Activated CD4-positive, alpha-beta T cell treated with anti-CD3 and anti-CD28 coated beads for 4 hours (primary cell): ENCODE measurements at regions not wholly inside any gene's neighbourhood (a gene's known extent, or its start where the extent isn't known, plus 50 kb on each side); places are given as distances from the start of the nearest gene placed in this dataset.

Experiments
- DNase-seq, 2 donors: peaks; one replicate each; pipeline ENCODE4 v3.0.0-alpha.2; 2020

DNA sequence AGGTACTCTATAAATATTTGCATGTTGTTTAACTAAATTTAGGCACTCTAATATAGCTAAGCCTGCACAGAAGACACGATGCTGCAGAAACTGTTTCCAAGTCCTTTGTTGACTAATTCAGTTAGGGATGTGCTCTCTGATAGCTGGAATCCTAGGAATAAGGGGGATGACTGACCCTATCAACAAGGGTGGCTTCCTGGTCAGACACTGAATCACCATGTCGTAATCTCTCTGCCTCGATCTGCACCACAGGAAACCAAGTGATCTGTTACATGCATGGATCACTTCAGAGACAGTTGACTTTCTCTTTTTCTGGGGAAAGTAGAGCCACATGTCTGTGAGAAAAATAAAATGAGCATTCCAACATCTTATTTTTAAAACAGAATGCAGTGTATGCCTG is 169.1 kb downstream of the GUCY2F start:
- DNase-seq, result no peak

GRCh38 chrX:109310031-109310430 is 171.9 kb downstream of the GUCY2F start:
- no peak for DNase-seq

- DNase-seq, result no peak
Observed at GRCh38 chrX:109301177-109301576, 180.7 kb downstream of the GUCY2F start.

GRCh38 chrX:109300415-109300814 is 181.5 kb downstream of the GUCY2F start:
- no peak for DNase-seq

DNA sequence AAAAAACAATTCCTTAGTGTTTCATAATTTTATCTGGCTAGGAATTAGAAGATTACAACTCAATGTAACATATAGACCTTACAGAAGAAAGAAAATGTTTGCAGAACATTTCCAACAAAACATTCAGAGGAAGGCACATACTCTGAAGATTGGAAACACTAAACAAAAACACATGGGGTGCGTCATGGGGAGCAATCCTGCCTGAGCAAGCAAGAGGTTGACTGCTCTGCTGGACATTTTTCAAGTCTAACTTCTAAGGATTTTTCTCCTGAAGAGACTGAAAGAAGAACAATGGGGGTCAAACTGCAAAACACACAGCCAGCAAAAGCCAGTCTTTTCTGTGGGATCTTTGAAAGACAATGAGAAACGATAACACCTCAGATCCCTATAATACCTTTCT is 182.8 kb downstream of the GUCY2F start:
- DNase-seq, result no peak

DNA sequence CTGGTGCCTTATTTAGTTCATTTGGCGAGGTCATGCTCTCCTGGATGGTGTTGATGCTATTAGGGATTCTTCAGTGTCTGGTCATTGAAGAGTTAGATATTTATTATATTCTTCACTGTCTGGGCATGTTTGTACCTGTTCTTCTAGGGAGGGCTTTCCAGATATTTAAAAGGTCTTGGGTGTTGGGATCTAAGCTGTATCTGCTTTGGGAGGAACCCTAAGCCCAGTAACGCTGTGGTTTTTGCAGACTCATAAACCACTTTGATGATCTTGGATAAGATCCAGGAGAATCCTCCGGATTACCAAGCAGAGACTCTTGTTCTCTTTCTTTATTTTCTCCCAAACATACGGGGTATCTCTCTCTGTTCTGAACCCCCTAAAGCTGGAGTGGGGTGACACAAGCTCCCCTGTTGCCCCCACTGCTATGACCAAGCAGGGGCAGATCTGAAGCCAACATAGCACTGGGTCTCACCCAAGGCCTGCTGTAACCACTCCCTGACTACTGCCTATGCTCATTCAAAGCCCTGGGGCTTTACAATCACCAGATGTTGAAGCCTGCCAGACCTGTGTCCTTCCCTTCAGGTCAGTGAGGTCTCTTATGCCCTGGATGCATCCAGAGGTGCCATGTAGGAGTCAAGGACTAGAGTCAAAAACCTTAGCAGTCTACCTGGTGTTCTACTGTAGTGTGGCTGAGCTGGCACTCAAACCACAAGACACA is 187.6 kb downstream of the GUCY2F start:
- DNase-seq, result no peak

DNA sequence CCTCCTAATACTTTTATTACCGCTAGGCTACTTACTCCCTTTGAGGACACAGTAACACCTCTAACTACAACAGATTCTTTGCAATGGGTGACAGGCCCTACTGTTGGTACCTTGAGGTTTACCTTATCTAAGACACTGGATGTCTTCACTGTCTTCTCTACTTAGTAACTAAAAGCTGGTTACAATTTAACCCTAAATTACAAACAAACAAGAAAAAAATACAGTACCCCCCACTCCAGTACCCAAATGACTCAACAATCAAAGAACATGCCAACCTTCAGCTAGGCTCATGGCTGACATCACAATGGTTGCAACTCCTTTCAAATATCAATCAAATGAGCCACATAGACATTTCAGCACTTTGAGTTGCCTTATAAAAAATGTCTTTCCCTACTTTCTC is 198.0 kb downstream of the GUCY2F start:
- no peak for DNase-seq

- DNase-seq, result no peak
Observed at GRCh38 chrX:109281483-109282275, 200.2 kb downstream of the GUCY2F start.

DNA sequence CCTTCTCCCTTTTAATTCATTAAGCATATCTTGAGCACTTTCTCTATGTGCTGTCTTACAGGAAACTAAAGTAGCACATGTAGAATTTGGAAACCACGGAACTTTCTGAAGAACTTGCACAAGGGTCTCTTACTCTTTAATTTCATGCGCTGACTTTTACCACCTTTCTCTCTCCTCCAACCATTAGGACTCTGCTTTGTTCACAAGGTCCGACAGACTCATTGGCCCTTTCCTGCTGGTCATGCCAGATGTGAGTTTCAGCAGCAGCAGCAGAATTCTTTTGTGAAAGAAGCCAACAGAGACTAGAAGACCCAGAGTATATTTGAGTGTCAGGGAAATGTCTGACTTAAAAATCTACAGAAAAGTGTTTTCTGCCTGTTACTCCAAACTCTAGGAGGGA is 207.1 kb downstream of the GUCY2F start:
- DNase-seq, result no peak

DNA sequence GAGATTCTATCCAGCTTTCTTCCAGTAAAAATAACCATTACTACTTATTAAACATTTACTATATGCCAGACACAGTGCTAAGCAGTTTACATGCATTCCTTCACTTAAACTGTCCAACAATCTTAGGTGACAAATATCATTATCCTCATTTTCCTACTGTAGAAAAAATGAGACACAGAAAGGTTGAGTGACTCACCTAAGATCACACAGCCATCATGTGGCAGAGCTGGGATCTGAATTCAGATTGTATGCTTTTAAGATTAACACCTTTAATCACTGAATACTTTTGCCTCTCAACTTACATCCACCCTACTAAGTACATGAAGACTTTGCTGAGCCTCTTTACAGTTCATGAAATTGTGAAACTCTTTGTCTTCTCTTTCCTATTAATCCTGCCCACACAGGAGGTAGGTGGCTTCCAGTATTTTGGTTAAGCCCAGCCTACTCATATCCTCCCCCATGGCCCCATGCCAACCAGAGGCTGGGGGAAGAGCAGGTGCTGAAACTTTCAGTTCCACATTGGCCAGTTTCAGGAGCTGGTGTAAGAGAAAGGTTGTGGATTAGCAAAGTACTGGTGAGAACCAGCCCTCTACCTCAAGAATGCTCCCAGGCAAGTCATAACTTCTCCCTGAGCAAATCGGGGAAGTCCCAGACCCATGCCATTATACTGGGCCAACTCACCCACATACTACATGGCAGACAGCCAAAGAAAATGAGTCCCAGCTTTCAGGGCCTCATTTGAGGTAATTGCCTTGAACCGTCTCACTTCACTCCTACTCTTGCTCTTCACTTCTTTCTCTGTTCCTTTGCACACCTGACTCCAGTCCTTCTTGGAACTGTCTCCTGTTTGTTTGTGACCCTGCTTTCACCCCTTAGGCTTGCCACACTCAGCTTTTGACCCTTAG is 211.1 kb downstream of the GUCY2F start:
- DNase-seq, result no peak

GRCh38 chrX:109268340-109268739 is 213.5 kb downstream of the GUCY2F start:
- DNase-seq, result no peak

DNA sequence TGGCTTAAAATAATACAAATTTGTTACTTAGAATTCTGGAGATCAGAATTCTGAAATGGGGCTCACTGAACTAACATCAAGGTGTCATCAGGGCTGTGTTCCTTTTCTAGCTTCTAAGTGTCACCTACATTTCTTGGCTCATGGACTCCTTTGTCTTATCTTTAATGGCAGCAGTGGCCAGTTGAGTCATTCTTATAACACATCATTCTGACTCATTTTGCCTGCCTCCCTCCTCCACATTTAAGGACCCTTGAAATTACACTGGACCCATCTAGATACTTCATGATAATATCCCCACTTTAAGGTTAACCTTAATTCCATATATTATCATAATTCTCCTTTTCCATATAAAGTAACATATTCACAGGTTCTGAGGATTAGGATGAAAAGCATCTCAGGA is 215.9 kb downstream of the GUCY2F start:
- no peak for DNase-seq

DNA sequence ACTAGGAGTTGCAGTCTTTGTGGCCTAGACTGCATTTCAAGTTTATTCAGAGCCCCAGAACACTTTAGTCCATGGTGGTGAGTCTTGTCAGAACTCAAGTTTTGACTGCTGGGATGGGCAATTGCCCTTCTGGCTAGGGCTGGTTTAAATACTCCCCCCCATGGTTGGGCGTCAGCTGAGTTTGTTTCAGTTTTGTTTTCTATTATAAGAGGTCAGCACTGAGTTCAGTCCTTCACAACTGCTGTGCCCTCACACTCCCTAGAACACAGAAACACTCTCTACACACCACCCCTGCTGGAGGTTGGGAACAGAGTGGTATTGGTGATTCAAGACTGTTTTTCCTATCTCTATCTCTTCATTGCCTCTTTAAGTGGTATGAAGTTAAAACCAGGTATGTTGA is 217.0 kb downstream of the GUCY2F start:
- DNase-seq, result no peak

GRCh38 chrX:109261279-109261678 is 220.6 kb downstream of the GUCY2F start:
- DNase-seq, result no peak

- no peak for DNase-seq
Observed at GRCh38 chrX:109252789-109253188, 229.1 kb downstream of the GUCY2F start.

DNA sequence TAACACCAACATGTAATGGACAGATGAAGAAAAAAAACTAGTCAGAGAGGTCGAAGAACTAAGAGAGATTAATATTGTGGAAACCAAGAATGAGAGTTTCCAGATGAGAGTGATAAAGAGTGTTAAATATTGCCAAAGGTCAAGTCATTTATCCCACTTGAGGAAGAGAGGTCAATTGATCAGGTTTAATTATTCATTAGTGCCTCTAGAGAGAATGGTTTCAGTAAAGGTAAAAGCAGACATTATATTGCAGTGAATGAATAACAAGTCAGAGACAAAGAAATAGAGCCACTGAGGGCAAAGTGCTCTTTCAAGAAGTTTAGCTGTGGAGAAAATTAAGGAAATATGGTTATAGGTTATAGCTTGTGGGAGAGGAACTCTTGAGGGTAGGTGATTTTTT is 263.1 kb downstream of the GUCY2F start:
- DNase-seq, result no peak

GRCh38 chrX:109199726-109200125 is 282.2 kb downstream of the GUCY2F start:
- no peak for DNase-seq

DNA sequence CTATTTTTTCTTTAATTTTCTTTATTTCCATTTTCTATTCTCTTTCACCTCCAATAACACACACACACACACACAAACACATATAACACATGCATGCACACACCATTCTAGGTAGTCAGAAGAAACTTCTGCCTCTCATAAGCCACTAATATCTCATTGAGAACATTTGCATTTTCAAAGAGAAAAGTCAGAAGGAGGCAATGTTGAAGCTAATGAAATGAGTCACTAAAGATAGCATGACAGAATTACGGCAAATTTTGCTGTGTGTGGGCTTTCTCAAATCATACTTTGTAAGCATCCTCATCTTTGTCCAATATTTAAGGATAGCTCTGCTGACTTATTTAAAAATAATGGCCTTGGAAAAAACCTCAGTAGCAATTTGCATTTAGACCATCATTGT is 291.3 kb downstream of the GUCY2F start:
- DNase-seq, result no peak

DNA sequence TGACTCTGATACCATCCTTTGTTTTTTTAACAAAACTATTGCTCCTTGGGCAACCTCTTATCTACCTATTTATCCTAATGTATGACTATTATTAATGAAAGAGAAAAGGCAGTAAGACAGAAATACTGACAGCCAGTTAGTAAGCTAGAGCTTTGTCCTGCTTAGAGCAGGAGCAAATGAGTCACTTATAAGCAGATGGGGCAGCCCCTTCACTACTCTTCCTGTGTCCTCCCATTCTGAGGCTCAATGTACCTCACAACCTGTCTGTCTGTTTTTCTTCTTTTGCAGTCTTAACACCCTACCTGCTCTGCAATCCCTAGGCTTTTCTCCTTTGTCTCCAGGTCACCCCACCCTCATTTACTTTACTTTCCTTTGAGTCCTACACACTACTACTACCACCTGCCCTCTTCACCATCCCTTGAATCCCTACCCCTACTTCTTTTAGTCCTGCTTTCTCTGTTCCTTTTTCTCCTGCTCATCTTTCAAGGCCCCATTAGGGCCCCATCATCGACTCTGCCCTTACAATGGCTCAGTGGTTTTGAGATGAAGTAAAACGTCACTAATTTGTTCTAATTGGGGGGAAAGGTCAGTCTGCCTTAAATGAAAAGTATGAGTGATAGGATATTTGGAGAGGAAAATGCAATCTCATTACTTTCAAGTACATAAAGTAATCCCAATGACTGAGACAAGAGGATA is 294.3 kb downstream of the GUCY2F start:
- no peak for DNase-seq

DNA sequence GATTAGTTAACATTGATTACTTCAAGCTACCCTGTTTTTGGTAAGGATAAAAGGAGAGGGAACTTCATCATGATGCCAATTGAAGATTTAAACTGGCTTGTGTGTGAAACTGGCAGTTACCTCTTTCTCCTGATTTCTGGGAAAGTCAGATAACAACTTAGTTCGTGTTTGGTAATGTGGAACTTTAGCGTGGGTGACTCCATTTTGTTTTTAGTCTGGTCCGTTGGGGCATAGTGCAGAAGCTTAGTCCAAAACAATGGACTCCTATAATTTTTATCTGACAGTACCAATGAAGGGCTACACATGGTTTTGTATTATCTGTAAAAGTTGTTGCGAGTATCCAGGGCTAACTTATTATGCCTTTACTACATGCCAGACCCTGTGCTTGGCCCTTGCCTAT is 294.9 kb downstream of the GUCY2F start:
- DNase-seq, result no peak

- DNase-seq, result no peak
Observed at GRCh38 chrX:109184506-109185139, 297.3 kb downstream of the GUCY2F start.

GRCh38 chrX:109172091-109172602 is 309.7 kb downstream of the GUCY2F start:
- DNase-seq, result no peak
